NOMO-1 treated with dmso at 0.1 percent for 144 hours (cell line): ENCODE measurements at regions not wholly inside any gene's neighbourhood (a gene's known extent, or its start where the extent isn't known, plus 50 kb on each side); places are given as distances from the start of the nearest gene placed in this dataset.

ENCODE experiments used
- DNase-seq: peaks from one replicate; lab custom pipeline; 2025; ENCODE audit not compliant: unreplicated experiment; lab: John Stamatoyannopoulos, UW

- no peak for DNase-seq
Measured at GRCh38 chr10:3524086-3524960, 260.7 kb downstream of the KLF6 start.

- DNase-seq = no peak
Measured at GRCh38 chr10:3523309-3524050, 261.5 kb downstream of the KLF6 start.

DNA sequence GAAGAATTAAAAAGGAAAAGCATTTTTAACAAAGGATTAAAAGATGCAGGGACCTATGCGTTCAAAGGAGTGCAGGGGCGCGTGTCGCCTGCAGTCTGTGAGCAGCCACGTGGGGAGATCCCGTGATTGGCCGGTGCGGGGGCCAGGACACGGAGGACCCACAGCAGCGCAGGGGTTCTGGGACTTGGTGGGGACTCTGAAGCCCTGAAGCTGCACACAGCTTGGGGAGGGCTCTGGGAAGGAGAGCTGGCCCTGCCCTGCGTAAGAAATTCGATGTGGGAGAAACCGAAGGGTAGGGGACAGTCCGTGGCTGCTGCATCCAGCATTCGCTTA lies 268.1 kb downstream of the KLF6 start:
- DNase-seq = no peak

DNA sequence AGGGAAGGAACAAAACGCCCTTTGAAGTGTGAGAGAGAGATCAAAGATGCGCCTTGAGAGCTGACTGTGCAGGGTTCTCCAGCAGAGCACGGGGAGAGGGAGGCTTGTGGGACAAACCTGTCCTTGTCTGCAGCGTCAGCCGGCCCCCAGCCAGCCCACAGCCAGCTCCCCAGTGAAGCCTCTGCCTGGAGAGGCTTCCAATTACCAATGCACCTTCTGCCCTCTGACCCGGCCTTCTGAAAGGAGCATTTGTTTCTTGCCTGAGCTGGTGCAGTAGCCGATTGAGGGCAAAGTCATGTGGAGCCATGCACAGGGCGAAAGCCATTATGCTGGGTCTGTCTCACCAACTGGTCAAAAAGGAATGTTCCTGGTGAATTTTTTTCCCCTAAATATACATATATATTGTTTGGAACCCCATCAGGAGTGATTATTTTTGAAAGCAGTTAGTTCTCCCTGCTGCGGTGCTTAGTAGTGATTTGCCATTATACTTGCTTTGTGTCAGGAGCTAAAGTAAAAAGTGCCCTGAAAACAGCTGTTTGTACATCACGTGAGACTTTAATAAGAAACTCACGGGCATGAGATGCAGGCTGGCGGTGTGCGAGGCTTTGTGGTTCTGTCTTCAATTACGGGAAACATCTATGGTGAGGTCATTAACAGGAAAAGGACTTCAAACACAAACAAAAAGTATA lies 268.6 kb downstream of the KLF6 start:
- no peak for DNase-seq

- DNase-seq = no peak
Measured at GRCh38 chr10:3514691-3515090, 270.3 kb downstream of the KLF6 start.

DNA sequence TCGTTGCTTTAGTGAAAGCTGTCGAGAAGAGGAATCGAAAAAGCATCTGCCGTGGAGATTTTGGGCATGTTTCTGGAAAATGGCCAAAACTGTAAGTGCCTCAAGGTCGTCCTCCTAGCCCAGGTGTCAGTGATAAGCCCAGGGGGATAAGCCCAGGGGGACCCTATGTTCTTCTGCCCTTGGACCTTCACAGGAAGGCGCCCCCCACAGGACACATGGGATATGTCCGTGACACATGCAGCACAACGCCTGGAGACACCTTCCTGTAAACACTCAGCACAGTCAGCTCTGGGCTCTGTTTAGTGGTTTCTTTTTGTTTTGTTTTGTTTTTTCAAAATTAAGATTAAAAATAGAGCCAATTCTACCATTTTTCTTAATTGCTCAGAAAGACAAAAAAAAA lies 272.7 kb downstream of the KLF6 start:
- DNase-seq = no peak

GRCh38 chr10:3511483-3511882 lies 273.5 kb downstream of the KLF6 start:
- DNase-seq = no peak

DNA sequence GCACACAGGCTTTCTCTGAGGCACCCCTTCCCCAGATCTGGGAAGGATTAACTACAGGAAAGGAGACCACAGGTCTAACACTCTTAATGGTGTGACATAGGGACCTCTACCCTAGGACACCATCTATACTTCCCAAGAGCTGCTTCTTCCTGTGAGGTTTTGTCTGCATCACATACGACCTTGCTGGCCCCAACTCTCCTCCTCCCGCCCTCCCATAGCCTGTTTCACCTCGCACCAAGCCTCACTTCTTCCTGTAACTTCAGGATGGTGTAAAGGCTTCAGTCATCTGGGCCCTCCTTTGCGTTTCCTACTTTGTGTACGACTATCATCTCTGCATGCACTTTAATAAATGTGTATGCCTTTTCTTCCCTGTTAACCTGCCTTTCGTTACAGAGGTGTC lies 274.3 kb downstream of the KLF6 start:
- DNase-seq = no peak

DNA sequence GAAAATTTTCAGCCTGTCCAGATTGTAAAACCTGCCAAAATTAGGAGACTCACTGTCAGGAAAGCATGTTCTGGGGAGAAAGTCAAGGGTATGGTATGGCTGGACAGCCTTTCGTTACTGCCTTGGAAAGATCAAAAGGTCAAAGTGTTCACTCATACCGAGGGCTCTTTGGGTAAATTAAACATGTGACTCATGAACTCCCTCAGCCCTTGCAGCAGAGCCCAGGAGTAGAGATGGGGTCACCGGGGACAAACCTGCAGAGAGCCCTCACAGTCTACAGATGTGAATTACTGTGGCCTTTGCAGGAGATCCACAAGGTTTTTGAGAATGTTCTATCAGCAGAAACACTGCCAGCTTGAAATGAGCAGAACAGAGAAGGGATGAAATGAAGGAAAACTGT lies 275.7 kb downstream of the KLF6 start:
- no peak for DNase-seq

DNA sequence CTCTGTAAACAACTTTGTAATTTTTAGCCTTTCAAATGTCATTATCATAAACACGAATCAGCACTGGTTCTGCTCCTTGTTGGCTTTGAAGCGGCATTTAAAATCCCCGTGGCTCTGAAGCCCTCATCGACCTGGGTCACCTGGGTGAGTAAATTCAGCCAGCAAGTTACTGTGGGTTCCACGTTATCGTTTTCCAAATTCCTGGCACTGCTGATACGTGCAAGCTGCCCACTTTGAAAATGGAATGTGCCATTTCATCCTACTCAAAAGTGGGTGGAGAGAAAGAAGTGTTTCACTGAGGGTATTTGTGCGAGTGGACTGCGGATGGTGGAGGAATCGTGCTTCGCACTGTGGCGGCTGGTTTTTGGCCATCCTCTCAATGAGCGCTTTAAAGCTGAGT lies 281.7 kb downstream of the KLF6 start:
- no peak for DNase-seq

- no peak for DNase-seq
Measured at GRCh38 chr10:3502673-3503072, 282.3 kb downstream of the KLF6 start.

- no peak for DNase-seq
Measured at GRCh38 chr10:3500408-3500856, 284.6 kb downstream of the KLF6 start.

DNA sequence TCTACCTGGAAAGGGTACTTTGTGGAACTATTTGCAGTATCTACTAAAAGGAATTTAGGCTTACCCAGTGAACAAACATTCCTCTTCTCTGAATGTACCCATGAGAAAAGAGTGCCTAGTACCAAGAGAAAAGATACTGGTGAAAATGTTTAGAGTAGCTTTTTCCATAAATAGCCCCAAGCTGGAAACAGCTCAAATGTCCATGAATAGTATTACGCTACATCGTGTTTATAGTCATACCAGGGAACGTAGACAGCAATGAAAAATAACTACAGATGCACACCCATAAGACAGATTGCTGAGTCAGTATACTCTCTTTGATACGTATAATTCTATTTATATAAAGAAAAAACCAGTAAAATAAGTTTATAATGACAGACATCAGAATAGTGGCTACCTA lies 285.9 kb downstream of the KLF6 start:
- DNase-seq = no peak

DNA sequence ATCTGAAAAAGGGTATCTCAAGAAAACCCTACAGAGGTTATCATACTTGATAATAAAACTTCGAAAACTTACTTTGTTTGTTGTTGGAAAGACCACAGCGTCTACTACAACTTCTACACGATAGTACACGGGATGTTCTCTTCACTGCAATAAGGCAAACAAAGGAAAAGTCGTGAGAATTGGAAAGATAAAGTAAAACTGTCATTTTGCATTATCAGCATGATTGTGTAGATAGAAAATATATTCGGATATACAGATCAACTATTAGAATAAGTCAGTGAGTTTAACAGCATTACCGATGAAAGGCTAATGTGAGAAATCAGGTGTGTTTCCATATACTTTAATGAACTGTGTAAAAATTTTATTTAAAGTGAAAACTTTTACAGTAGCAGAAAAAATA lies 287.4 kb downstream of the KLF6 start:
- no peak for DNase-seq

GRCh38 chr10:3496138-3496537 lies 288.9 kb downstream of the KLF6 start:
- no peak for DNase-seq

DNA sequence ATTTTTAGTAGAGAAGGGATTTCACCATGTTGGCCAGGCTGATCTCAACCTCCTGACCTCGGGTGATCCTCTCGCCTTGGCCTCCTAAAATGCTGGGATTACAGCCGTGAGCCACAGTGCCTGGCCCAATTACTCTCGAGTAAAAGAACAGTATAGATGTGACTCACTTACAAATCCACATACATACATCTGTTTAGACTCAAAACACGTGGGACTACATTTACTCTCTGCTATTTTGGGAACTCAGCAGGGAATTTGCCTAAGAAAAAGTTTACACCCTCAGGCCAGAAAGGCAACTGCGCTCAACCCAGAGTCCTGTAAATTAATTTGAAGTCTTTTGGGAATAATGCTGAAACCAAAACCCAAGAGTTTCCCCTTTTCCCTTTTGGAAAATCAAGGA lies 289.7 kb downstream of the KLF6 start:
- DNase-seq = no peak

GRCh38 chr10:3494838-3495230 lies 290.2 kb downstream of the KLF6 start:
- no peak for DNase-seq

GRCh38 chr10:3494131-3494837 lies 290.7 kb downstream of the KLF6 start:
- DNase-seq = no peak

DNA sequence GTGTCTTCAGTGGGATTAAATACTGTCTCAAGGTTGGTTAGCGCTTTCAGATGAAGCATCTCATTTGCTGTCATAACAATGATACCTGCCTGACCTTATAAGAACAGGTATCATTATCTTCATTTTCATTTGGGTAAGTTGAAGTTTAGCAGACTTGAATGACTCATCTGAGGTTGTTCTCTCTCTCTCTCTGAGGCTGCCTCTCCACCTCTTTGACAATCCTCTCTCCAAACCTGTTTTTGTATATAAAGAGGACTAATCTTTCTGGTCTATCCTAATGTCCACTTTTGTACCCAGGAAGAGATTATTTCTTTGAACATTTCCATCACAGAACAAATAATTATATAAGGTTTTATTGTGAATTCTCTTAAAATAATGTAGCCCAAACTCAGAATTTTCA lies 291.4 kb downstream of the KLF6 start:
- DNase-seq = no peak

DNA sequence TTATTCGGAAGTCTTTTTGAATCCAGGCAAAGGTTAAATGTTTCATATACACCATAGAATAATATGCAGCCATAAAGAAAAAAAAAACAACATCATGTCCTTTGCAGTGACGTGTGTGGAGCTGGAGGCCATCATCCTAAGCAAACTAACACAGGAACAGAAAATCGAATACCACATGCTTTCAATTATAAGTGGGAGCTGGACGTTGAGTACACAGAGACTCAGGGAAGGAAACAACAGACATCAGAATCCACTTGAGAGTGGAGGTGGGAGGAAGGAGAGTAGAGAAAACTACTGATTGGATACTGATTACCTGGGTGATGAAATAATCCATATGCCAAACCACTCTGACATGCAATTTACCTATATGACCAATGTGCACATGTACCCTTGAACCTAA lies 293.4 kb downstream of the KLF6 start:
- DNase-seq = no peak

DNA sequence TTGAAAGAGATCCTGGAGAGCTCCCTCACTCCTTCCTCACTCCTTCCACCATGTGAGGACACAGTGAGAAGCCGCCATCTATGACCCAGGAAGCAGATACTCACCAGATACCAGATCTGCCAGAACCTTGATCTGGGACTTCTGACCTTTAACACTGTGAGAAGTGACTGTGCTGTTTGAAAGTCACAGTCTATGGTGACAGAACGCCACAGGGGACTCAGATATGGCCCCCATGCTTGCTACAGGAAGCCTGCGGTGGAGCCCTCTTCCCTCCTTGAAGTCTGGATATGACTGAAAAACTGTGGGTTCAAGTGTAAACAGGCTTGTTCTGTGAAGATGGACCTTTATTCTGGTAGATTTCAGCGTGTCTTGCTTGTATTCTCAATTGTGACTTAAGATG lies 297.8 kb downstream of the KLF6 start:
- DNase-seq = no peak
